Esophagus muscularis mucosa (tissue), 4 donors: ENCODE measurements at regions not wholly inside any gene's neighbourhood (a gene's known extent, or its start where the extent isn't known, plus 50 kb on each side); places are given as distances from the start of the nearest gene placed in this dataset.

Experiments
- EP300 ChIP-seq: sonication (generic); formaldehyde crosslinking; IDR thresholded peaks from one replicate; pipeline ENCODE4 v1.6.1; 2017; ENCODE audit warnings: antibody characterized with exemption
- POLR2A ChIP-seq: fragments of 450-650 bp; IDR thresholded peaks from one replicate; pipeline ENCODE4 v1.6.1; 2017; ENCODE audit warnings: antibody characterized with exemption, moderate library complexity, mild to moderate bottlenecking, low read depth
- POLR2AphosphoS5 ChIP-seq, 2 donors: sonication (generic); formaldehyde crosslinking; IDR thresholded peaks; one replicate each; pipeline ENCODE4 v1.6.1; 2017; ENCODE audit warnings: antibody characterized with exemption in 2 of 2
- TF ChIP-seq, protein P1 (sequence below), 3 experiments: fragments of 200-600 bp in 2 of 3; fragments of 450-650 bp in 1 of 3; sonication (generic) in 2 of 3; IDR thresholded peaks; one replicate each; pipeline ENCODE4 v1.5.1; 2017 to 2019; ENCODE audit warnings: antibody characterized with exemption in 3 of 3, mild to moderate bottlenecking in 2 of 3, moderate library complexity in 1 of 3

GRCh38 chr13:30147015-30147414 is 160.3 kb downstream of the KATNAL1 start:
- TF ChIP-seq, protein P1, sequence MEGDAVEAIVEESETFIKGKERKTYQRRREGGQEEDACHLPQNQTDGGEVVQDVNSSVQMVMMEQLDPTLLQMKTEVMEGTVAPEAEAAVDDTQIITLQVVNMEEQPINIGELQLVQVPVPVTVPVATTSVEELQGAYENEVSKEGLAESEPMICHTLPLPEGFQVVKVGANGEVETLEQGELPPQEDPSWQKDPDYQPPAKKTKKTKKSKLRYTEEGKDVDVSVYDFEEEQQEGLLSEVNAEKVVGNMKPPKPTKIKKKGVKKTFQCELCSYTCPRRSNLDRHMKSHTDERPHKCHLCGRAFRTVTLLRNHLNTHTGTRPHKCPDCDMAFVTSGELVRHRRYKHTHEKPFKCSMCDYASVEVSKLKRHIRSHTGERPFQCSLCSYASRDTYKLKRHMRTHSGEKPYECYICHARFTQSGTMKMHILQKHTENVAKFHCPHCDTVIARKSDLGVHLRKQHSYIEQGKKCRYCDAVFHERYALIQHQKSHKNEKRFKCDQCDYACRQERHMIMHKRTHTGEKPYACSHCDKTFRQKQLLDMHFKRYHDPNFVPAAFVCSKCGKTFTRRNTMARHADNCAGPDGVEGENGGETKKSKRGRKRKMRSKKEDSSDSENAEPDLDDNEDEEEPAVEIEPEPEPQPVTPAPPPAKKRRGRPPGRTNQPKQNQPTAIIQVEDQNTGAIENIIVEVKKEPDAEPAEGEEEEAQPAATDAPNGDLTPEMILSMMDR (IDR thresholded peaks at IDR 0.05): no peak
- no peak for TF ChIP-seq POLR2A
- no peak for TF ChIP-seq POLR2AphosphoS5 (IDR thresholded peaks at IDR 0.05)
- TF ChIP-seq EP300: no peak
